ENCODE measurements at regions not wholly inside any gene's neighbourhood (a gene's known extent, or its start where the extent isn't known, plus 50 kb on each side); places are given as distances from the start of the nearest gene placed in this dataset.

DNA sequence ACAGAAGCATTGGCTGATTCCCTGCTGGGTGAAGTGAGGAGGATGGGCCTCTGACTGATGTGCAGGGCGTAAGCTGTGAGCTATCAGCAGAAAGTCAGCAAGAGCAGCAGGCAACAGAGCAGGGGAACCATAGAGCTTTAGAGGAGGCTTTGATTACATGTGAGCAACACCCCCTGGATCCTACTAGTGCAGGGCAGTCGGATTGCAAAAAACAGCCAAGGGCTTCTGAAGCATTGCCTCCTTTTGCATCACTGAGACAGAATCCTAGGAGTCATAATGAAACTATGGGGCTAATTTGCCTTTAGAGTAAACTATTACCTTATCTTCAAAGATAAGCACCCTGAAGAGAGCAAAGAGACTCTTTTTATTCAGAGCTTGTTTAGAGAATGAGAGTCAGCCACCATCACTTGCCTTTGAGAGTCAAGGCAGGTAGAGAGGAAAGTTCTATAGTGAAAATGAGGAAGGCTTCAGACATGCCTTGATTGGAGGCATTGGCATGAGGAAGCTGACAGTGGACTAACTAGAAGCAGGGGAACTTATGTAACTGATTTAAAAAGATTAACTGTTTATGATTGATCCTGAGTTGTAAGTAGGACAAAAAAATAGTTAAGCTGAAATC is 420.3 kb downstream of the PDHA2 start:
- H3K4me1 ChIP-seq (ENCODE audit: control insufficient read depth, low read length), result no peaks in the 10 kb centered on the region
- H3K4me2 ChIP-seq (ENCODE audit: low read length), result no peak overlapping the region
- no peak overlapping the region for H3K27ac ChIP-seq (ENCODE audit: low read depth, low read length)

DNA sequence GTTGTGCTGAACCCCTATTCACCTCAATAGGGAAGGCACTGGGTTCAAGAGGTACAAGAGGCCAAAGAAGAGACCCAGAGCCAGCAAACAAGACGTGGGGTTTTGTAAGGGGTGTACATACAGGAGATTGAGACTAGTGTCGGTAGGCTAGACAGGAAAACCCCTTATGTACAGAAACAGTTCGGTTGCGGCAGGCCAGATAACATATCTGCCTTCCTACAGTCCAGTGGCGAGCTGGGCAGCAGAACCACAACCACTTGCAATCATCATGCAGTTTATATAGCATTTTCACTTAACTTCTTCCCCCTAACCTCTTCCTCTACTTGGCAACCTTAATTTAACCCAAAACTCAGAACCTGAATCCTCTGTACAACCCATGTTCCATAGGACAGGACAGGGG is 422.2 kb downstream of the PDHA2 start:
- no peak overlapping the region for H3K4me3 ChIP-seq (ENCODE audit: low read length)
- no peaks in the 10 kb centered on the region for H3F3A ChIP-seq (ENCODE audit: control insufficient read depth, insufficient read depth)
- TF ChIP-seq EZH2phosphoT487 (IDR thresholded peaks at IDR 0.05; ENCODE audit: borderline replicate concordance, low read length), result no peak
- TF ChIP-seq, protein P1, sequence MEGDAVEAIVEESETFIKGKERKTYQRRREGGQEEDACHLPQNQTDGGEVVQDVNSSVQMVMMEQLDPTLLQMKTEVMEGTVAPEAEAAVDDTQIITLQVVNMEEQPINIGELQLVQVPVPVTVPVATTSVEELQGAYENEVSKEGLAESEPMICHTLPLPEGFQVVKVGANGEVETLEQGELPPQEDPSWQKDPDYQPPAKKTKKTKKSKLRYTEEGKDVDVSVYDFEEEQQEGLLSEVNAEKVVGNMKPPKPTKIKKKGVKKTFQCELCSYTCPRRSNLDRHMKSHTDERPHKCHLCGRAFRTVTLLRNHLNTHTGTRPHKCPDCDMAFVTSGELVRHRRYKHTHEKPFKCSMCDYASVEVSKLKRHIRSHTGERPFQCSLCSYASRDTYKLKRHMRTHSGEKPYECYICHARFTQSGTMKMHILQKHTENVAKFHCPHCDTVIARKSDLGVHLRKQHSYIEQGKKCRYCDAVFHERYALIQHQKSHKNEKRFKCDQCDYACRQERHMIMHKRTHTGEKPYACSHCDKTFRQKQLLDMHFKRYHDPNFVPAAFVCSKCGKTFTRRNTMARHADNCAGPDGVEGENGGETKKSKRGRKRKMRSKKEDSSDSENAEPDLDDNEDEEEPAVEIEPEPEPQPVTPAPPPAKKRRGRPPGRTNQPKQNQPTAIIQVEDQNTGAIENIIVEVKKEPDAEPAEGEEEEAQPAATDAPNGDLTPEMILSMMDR (IDR thresholded peaks at IDR 0.05; ENCODE audit: low read depth, low read length, poor library complexity, severe bottlenecking), result no peak
- no peaks in the 10 kb centered on the region for H3K9me3 ChIP-seq (ENCODE audit: control insufficient read depth, insufficient read depth, low read length)
- H4K20me1 ChIP-seq (ENCODE audit: control insufficient read depth, insufficient read depth, low read depth, low read length), result no peaks in the 10 kb centered on the region
- H3K4me1 ChIP-seq (ENCODE audit: control insufficient read depth, low read length), result no peaks in the 10 kb centered on the region
- no peaks in the 10 kb centered on the region for H3K36me3 ChIP-seq (ENCODE audit: control insufficient read depth, low read length)
- no peaks in the 10 kb centered on the region for H3K27me3 ChIP-seq (ENCODE audit: control insufficient read depth, low read length)
- no peak overlapping the region for H3K4me2 ChIP-seq (ENCODE audit: low read length)
- no peak overlapping the region for H3K27ac ChIP-seq (ENCODE audit: low read depth, low read length)
- no peaks in the 10 kb centered on the region for H3K9me2 ChIP-seq (replicated peaks; ENCODE audit: control insufficient read depth, low read length)
- H3K79me2 ChIP-seq (ENCODE audit: control insufficient read depth, low read length), result no peaks in the 10 kb centered on the region

More for the DNA sequence above, 420.3 kb downstream of the PDHA2 start:
- H3K4me3 ChIP-seq (ENCODE audit: low read length), result no peak overlapping the region
- H3K27me3 ChIP-seq (ENCODE audit: control insufficient read depth, low read length), result no peaks in the 10 kb centered on the region
- H4K20me1 ChIP-seq (ENCODE audit: control insufficient read depth, insufficient read depth, low read depth, low read length), result no peaks in the 10 kb centered on the region
- H3K9me2 ChIP-seq (replicated peaks; ENCODE audit: control insufficient read depth, low read length), result no peaks in the 10 kb centered on the region
- H3F3A ChIP-seq (ENCODE audit: control insufficient read depth, insufficient read depth), result no peaks in the 10 kb centered on the region
- no peaks in the 10 kb centered on the region for H3K36me3 ChIP-seq (ENCODE audit: control insufficient read depth, low read length)
- TF ChIP-seq EZH2phosphoT487 (IDR thresholded peaks at IDR 0.05; ENCODE audit: borderline replicate concordance, low read length), result no peak
- TF ChIP-seq, protein P1 (IDR thresholded peaks at IDR 0.05; ENCODE audit: low read depth, low read length, poor library complexity, severe bottlenecking), result no peak
- H3K9me3 ChIP-seq (ENCODE audit: control insufficient read depth, insufficient read depth, low read length), result no peaks in the 10 kb centered on the region
- no peaks in the 10 kb centered on the region for H3K79me2 ChIP-seq (ENCODE audit: control insufficient read depth, low read length)

DNA sequence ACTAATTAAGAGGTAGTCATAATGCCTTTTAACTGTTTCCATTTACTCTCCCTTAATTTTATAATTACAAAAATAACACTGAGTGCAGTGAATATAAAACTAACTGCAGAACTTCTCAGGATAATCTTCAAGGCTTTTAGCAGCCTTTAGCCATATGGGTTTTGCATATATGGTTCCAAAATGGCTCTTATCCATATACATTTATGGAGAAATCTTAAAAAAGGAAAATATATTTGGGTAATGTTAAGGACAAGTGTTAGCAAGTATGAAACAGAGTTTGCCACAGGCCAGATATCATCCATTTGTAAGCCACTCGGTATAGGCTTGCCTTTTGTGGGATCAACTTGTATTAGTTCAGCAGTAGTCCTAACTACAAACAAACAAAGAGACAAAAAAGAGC is 423.4 kb downstream of the PDHA2 start:
- H3K4me2 ChIP-seq (ENCODE audit: low read length), result no peak overlapping the region
- no peak overlapping the region for H3K27ac ChIP-seq (ENCODE audit: low read depth, low read length)
- H3K36me3 ChIP-seq (ENCODE audit: control insufficient read depth, low read length), result no peaks in the 10 kb centered on the region
- no peak for TF ChIP-seq EZH2phosphoT487 (IDR thresholded peaks at IDR 0.05; ENCODE audit: borderline replicate concordance, low read length)
- no peaks in the 10 kb centered on the region for H3K9me3 ChIP-seq (ENCODE audit: control insufficient read depth, insufficient read depth, low read length)
- no peaks in the 10 kb centered on the region for H3K9me2 ChIP-seq (replicated peaks; ENCODE audit: control insufficient read depth, low read length)
- H3K79me2 ChIP-seq (ENCODE audit: control insufficient read depth, low read length), result no peaks in the 10 kb centered on the region
- no peak overlapping the region for H3K4me3 ChIP-seq (ENCODE audit: low read length)
- H3K4me1 ChIP-seq (ENCODE audit: control insufficient read depth, low read length), result no peaks in the 10 kb centered on the region
- H3K27me3 ChIP-seq (ENCODE audit: control insufficient read depth, low read length), result no peaks in the 10 kb centered on the region
- H4K20me1 ChIP-seq (ENCODE audit: control insufficient read depth, insufficient read depth, low read depth, low read length), result no peaks in the 10 kb centered on the region
- H3F3A ChIP-seq (ENCODE audit: control insufficient read depth, insufficient read depth), result no peaks in the 10 kb centered on the region

DNA sequence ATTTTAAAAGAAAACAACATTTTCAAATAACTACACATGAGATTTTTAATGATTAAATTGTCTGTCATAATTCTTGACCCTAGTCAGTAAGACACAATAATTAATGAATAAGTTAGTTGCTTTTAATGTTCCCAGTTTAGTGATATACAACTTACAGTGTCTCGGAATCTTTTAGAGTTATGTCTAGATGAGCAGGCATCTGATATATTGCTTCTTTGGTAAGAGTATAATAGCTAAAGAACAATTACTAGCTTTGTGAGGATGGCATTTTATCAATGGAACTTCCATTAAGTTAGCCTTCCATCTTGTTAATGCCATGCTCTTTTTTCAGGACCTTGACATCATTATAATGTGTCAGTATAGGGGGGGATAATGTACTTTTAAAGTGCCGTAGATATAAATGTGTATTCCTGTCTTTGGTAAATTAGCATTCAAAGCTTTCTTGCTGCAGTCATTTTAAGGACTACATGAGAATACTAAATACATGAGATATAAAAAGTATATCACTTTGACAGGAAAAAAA is 425.1 kb downstream of the PDHA2 start:
- H3K9me2 ChIP-seq (replicated peaks; ENCODE audit: control insufficient read depth, low read length), result no peaks in the 10 kb centered on the region
- H3K27me3 ChIP-seq (ENCODE audit: control insufficient read depth, low read length), result no peaks in the 10 kb centered on the region
- no peaks in the 10 kb centered on the region for H3K4me1 ChIP-seq (ENCODE audit: control insufficient read depth, low read length)
- no peaks in the 10 kb centered on the region for H3K36me3 ChIP-seq (ENCODE audit: control insufficient read depth, low read length)
- no peaks in the 10 kb centered on the region for H3K9me3 ChIP-seq (ENCODE audit: control insufficient read depth, insufficient read depth, low read length)
- no peak overlapping the region for H3K27ac ChIP-seq (ENCODE audit: low read depth, low read length)
- no peak overlapping the region for H3K4me2 ChIP-seq (ENCODE audit: low read length)
- no peak for TF ChIP-seq EZH2phosphoT487 (IDR thresholded peaks at IDR 0.05; ENCODE audit: borderline replicate concordance, low read length)
- TF ChIP-seq, protein P1 (IDR thresholded peaks at IDR 0.05; ENCODE audit: low read depth, low read length, poor library complexity, severe bottlenecking), result no peak
- H3F3A ChIP-seq (ENCODE audit: control insufficient read depth, insufficient read depth), result no peaks in the 10 kb centered on the region
- no peaks in the 10 kb centered on the region for H3K79me2 ChIP-seq (ENCODE audit: control insufficient read depth, low read length)
- no peaks in the 10 kb centered on the region for H4K20me1 ChIP-seq (ENCODE audit: control insufficient read depth, insufficient read depth, low read depth, low read length)
- no peak overlapping the region for H3K4me3 ChIP-seq (ENCODE audit: low read length)

All from DOHH2 (cell line).